BE2C (cell line): ENCODE measurements at regions not wholly inside any gene's neighbourhood (a gene's known extent, or its start where the extent isn't known, plus 50 kb on each side); places are given as distances from the start of the nearest gene placed in this dataset.

Experiments used
- DNase-seq: peaks from one replicate; pipeline ENCODE4 v3.0.0-alpha.2; 2020
- H3K27me3 ChIP-seq: fragments of 250-450 bp; sonication (Bioruptor Pico); 2 replicates; pipeline ENCODE4 v1.5.1; 2020; ENCODE audit warnings: mild to moderate bottlenecking
- H3K36me3 ChIP-seq: fragments of 250-450 bp; sonication (Bioruptor Pico); 2 replicates; pipeline ENCODE4 v1.5.1; 2020; ENCODE audit warnings: mild to moderate bottlenecking
- H3K4me1 ChIP-seq: fragments of 250-450 bp; sonication (Bioruptor Pico); 2 replicates; pipeline ENCODE4 v1.5.1; 2020
- H3K4me3 ChIP-seq: 2 replicates; pipeline ENCODE4 v1.5.1; 2011; ENCODE audit warnings: low read depth, low read length
- H3K9me3 ChIP-seq: fragments of 250-450 bp; sonication (Bioruptor Pico); 2 replicates; pipeline ENCODE4 v1.5.1; 2020
- TF ChIP-seq, protein P1 (sequence below): IDR thresholded peaks from 2 replicates; pipeline ENCODE4 v1.5.1; 2012; ENCODE audit warnings: mild to moderate bottlenecking, low read depth, low read length

DNA sequence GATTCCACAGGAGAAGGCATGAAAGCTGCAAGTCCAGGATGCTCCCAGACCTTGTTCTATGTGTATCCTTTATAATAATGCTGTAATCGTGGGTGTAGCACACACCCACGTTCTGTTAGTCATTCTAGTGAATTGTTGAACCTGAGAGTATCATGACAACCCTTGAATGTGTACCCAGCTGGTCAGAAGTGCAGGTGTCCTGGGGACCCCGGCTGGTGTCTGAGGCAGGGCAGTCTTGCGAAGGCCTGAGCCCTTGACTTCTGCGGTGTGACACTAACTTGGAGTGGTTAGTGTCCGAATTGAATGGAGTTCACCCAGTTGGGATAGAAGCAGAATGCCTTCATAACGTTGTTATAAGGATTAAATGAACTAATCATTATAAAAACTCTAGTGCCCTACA, 218.0 kb upstream of the TNRC6C start:
- Histone ChIP-seq H3K36me3 (no peaks in the 10 kb centered on the region), H3K4me3 (no peak overlapping the region), H3K9me3 (no peaks in the 10 kb centered on the region), H3K27me3 (no peaks in the 10 kb centered on the region), H3K4me1 (peaks cover 7% of the 10 kb centered on the region)
- no peak for DNase-seq
- TF ChIP-seq, protein P1, sequence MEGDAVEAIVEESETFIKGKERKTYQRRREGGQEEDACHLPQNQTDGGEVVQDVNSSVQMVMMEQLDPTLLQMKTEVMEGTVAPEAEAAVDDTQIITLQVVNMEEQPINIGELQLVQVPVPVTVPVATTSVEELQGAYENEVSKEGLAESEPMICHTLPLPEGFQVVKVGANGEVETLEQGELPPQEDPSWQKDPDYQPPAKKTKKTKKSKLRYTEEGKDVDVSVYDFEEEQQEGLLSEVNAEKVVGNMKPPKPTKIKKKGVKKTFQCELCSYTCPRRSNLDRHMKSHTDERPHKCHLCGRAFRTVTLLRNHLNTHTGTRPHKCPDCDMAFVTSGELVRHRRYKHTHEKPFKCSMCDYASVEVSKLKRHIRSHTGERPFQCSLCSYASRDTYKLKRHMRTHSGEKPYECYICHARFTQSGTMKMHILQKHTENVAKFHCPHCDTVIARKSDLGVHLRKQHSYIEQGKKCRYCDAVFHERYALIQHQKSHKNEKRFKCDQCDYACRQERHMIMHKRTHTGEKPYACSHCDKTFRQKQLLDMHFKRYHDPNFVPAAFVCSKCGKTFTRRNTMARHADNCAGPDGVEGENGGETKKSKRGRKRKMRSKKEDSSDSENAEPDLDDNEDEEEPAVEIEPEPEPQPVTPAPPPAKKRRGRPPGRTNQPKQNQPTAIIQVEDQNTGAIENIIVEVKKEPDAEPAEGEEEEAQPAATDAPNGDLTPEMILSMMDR = no peak

DNA sequence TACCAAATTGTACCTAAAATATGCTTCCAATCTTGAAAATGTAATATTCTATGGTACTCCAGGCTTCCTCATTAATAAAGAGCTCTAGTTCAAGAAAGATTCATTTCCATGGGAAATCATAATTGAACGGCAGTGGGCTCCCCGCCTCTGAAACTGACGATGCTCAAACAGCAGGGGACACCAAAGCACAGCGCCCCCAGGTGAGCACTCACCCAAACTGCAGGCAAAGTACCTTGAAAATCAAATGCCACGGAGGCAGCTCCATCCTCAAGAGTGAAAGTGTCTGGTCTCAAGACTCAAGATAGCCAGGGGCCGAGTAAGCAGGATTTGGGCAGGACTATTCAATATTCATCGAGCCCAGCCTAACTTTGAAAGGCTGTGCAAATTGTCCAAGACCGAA, 217.4 kb upstream of the TNRC6C start:
- TF ChIP-seq, protein P1 = peak; percentile 66
- Histone ChIP-seq H3K9me3 (no peaks in the 10 kb centered on the region), H3K4me1 (peaks cover 5% of the 10 kb centered on the region; the same call in 1 of the 2 replicates), H3K36me3 (no peaks in the 10 kb centered on the region), H3K4me3 (no peak overlapping the region), H3K27me3 (no peaks in the 10 kb centered on the region)
- DNase-seq = no peak

DNA sequence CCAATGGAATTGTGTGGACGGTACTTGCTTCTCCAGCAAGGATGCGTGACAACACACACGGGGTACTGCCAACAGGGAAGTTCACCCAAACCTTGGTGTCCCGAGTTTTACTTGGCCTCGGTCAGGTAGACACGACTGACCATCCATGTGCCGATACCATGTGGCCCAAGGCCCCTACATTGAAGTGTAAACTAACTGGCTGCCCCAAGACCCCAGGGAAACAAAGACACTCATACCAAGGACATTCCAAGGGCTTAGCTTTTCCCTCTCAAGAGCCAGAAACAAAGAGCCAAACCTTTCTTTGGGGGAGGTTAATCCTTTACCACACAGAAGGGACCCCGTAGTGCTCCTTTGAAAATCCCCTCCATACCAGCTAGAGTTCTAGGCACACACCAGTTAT, 215.9 kb upstream of the TNRC6C start:
- TF ChIP-seq, protein P1 = no peak
- no peaks in the 10 kb centered on the region for H3K27me3 ChIP-seq
- H3K9me3 ChIP-seq = no peaks in the 10 kb centered on the region
- no peaks in the 10 kb centered on the region for H3K36me3 ChIP-seq
- no peak for DNase-seq
- H3K4me3 ChIP-seq = no peak overlapping the region
- H3K4me1 ChIP-seq = no peaks in the 10 kb centered on the region

DNA sequence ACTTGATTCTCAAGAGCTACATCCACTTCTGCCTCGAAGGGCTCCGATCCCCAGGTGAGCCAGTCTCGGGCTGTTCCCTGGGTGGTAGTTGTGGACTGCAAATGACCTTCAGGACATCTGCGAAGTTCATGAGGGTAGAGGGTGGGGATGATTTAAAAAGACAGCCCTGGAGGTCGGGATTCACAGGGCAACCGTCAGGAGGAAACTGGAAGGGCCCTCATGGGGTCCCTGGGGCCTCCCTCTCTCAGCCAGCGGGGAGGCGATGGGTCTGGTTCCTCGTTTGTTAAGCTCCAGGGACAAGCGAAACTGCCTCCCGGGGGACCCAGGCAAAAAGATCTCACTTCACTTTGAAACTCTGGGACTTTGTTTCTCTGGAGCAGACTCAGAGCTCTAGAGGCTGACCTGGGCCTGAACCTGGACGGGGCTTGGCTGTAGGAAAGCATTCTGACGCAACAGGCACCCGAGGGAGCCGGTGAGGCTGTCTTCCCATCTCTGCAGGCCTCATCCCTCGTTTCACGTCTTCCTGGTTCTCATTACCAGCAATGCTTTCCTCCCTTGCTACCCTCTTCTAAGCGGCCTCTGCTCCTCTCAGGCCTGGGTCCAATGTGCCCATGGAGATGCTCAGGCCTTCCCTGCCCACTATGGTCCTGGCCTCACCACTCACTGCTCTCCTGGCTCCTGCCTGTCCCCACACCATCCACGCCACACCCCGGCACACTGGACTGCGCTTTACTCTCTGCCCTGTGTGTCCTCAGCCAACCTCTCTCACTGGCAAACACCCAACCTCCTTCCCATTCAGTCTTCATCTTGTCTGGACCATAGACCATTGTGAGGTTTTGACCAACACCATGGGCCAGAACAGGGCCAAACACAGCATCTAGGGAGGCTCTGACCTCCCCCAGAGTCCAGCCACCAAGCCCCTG, 214.2 kb upstream of the TNRC6C start:
- no peak overlapping the region for H3K4me3 ChIP-seq
- TF ChIP-seq, protein P1 = no peak
- no peak for DNase-seq
- no peaks in the 10 kb centered on the region for H3K36me3 ChIP-seq
- H3K27me3 ChIP-seq = no peaks in the 10 kb centered on the region
- H3K4me1 ChIP-seq = no peaks in the 10 kb centered on the region
- H3K9me3 ChIP-seq = no peaks in the 10 kb centered on the region

DNA sequence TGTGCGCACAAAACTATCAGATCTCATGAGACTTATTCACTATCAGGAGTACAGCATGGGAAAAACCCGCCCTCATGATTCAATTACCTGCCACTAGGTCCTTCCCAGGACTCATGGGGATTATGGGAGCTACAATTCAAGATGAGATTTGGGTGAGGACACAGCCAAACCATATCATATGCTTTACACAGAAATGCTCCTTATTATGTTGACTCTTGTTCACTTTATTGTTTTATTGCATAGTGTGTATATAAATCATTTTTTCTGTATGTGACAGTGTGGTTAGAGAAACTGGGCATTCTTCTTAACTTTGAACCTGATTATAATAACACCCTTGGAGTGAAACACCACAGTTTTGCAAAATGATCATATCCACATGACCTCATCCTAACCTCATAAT, 212.8 kb upstream of the TNRC6C start:
- no peaks in the 10 kb centered on the region for H3K27me3 ChIP-seq
- TF ChIP-seq, protein P1 = no peak
- H3K36me3 ChIP-seq = no peaks in the 10 kb centered on the region
- H3K4me1 ChIP-seq = no peaks in the 10 kb centered on the region
- H3K4me3 ChIP-seq = no peak overlapping the region
- DNase-seq = no peak
- H3K9me3 ChIP-seq = no peaks in the 10 kb centered on the region

DNA sequence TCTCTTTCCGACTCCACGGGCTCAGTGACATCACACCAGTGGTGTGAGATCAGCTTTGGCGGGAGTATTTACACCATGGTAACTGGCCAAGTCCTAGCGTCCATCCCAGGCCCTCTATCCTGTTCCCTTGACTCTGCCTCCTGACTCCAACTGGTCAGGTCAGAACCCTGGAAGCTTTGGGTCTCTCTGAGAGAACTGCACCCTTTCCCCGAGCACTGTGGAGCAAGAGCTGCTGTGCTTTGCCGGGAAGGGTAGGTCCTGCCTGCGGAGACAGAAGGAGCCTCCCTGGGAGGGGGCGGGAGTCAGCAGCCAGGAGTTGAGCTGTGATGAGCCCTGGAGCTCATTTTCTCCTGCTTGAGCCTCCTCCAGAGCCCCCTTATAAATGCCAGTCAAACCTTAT, 212.1 kb upstream of the TNRC6C start:
- H3K4me3 ChIP-seq = no peak overlapping the region
- no peaks in the 10 kb centered on the region for H3K9me3 ChIP-seq
- H3K27me3 ChIP-seq = no peaks in the 10 kb centered on the region
- H3K36me3 ChIP-seq = no peaks in the 10 kb centered on the region
- TF ChIP-seq, protein P1 = no peak
- no peak for DNase-seq
- no peaks in the 10 kb centered on the region for H3K4me1 ChIP-seq
